ENCODE measurements at regions not wholly inside any gene's neighbourhood (a gene's known extent, or its start where the extent isn't known, plus 50 kb on each side); places are given as distances from the start of the nearest gene placed in this dataset.

DNA sequence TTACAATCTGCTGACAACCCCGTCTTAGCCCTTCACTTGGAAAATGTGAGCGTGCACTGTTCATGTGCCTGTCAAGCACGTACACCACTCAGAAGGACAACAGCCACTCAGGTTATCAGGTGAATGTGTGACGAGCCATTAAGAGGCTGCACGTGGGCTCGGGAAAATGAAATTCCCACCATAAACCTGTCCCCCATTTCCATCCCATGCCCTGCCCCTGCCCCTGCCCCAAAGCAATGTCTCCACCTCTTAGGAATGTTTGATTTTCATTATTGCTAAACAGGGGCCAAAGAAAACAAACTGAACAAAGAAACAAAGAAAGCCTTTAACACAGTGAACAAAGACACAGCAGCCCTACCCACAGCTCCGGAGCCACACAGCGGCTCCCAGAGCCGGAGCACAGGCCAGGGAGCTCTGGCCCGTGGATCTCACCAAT is 90.5 kb downstream of the TMEM18 start:
- no TSS peak for BruUV-seq (replicated peaks)
- intact Hi-C loops (cut with micrococcal nuclease): loop anchor here (5.0 kb wide), 1 partner anchor 41 kb away; no protein-coding TSS in a partner anchor
- no peak overlapping the region for H3K9ac ChIP-seq (ENCODE audit: low read length)
- POLR2A ChIA-PET (ENCODE audit: unreplicated experiment): no interaction called here
- ATAC-seq (peak; percentile 56), DNase-seq (no peak)
- TF ChIP-seq EZH2phosphoT487 (IDR thresholded peaks at IDR 0.05; ENCODE audit: borderline replicate concordance, low read length) (no peak), EZH2 (IDR thresholded peaks at IDR 0.05; ENCODE audit: low read length, unreplicated experiment) (no peak)
- TF ChIP-seq, protein P1, sequence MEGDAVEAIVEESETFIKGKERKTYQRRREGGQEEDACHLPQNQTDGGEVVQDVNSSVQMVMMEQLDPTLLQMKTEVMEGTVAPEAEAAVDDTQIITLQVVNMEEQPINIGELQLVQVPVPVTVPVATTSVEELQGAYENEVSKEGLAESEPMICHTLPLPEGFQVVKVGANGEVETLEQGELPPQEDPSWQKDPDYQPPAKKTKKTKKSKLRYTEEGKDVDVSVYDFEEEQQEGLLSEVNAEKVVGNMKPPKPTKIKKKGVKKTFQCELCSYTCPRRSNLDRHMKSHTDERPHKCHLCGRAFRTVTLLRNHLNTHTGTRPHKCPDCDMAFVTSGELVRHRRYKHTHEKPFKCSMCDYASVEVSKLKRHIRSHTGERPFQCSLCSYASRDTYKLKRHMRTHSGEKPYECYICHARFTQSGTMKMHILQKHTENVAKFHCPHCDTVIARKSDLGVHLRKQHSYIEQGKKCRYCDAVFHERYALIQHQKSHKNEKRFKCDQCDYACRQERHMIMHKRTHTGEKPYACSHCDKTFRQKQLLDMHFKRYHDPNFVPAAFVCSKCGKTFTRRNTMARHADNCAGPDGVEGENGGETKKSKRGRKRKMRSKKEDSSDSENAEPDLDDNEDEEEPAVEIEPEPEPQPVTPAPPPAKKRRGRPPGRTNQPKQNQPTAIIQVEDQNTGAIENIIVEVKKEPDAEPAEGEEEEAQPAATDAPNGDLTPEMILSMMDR (conservative IDR thresholded peaks at IDR 0.05; ENCODE audit: low read depth, low read length): no peak
- H3K27me3 ChIP-seq (ENCODE audit: low read length): no peaks in the 10 kb centered on the region
- no peaks in the 10 kb centered on the region for H3K9me2 ChIP-seq (replicated peaks; ENCODE audit: low read length)
- H3F3A ChIP-seq (ENCODE audit: low read length, unreplicated experiment): no peaks in the 10 kb centered on the region
- H3K4me2 ChIP-seq (ENCODE audit: low read length): no peak overlapping the region
- H3K4me1 ChIP-seq (ENCODE audit: insufficient read depth, low read length): peaks cover 5% of the 10 kb centered on the region; the same call in 1 of the 2 replicates
- no peak overlapping the region for H3K27ac ChIP-seq (ENCODE audit: low read length)
- H4K20me1 ChIP-seq (ENCODE audit: low read length): no peaks in the 10 kb centered on the region
- H2AFZ ChIP-seq (ENCODE audit: low read length): no peak overlapping the region; the same call in 1 of the 2 replicates
- no peaks in the 10 kb centered on the region for H3K79me2 ChIP-seq (ENCODE audit: low read length)
- CTCF ChIA-PET: no interaction called here
- H3K9me3 ChIP-seq (ENCODE audit: low read length): no peaks in the 10 kb centered on the region
- no peak overlapping the region for H3K4me3 ChIP-seq (ENCODE audit: low read length)
- H3K36me3 ChIP-seq (ENCODE audit: low read depth, low read length): no peaks in the 10 kb centered on the region

DNA sequence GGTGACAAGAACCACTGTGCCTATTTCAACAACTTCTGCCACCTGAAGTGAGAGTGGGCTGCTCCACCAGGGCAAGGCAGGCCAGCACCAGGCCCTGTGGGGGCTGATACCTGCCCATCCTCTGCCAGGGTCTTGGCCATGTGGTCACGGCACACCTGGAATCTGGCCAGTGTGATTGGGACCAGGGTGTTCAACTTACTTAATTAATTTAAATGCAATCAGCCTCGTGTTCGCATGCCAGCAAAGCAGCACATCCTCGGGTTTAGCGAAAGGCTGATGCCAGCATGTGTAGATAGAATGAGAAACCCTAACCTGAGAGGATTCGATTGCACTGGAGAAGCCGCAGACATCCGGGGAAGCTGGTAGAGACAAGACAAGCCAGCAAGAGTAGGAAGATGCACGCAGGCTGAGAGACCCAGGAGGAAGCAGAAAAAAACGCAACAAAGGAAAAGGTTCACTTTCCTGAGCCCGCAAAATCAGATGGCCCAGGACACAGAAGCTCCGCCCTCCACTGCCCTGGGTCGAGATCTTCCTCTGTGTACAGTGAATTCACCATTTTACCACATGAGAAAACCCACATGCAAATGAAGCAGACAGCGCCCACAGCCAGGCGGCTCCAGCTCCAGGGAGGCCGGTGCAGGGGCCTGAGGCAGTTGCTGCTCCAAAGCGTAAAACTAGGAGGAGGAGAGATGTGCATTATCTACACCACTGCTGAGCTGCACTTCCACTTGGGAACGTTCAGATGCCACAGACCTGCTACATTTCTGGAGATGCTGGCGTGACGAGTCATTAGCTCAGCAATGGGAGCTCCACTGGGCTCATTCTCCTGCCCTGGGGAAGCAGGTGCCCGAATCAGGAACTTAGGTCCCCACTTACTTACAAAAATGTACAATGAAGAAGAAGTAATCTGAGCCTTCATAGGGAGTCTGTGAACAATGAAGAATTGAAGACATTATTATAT is 92.1 kb downstream of the TMEM18 start:
- H3K4me3 ChIP-seq (ENCODE audit: low read length): no peak overlapping the region
- POLR2A ChIA-PET (ENCODE audit: unreplicated experiment): no interaction called here
- H3K9me2 ChIP-seq (replicated peaks; ENCODE audit: low read length): no peaks in the 10 kb centered on the region
- no TSS peak for BruUV-seq (replicated peaks)
- CTCF ChIA-PET: no interaction called here
- peak; percentile 11 for DNase-seq
- no peak overlapping the region for H3K4me2 ChIP-seq (ENCODE audit: low read length)
- no peaks in the 10 kb centered on the region for H4K20me1 ChIP-seq (ENCODE audit: low read length)
- H3K9me3 ChIP-seq (ENCODE audit: low read length): no peaks in the 10 kb centered on the region
- H2AFZ ChIP-seq (ENCODE audit: low read length): no peak overlapping the region
- H3K79me2 ChIP-seq (ENCODE audit: low read length): no peaks in the 10 kb centered on the region
- no peak overlapping the region for H3K9ac ChIP-seq (ENCODE audit: low read length)
- intact Hi-C loops (cut with micrococcal nuclease): loop anchor here (5.0 kb wide), 1 partner anchor 42 kb away; no protein-coding TSS in a partner anchor
- H3F3A ChIP-seq (ENCODE audit: low read length, unreplicated experiment): no peaks in the 10 kb centered on the region
- no peaks in the 10 kb centered on the region for H3K36me3 ChIP-seq (ENCODE audit: low read depth, low read length)
- TF ChIP-seq EZH2phosphoT487 (IDR thresholded peaks at IDR 0.05; ENCODE audit: borderline replicate concordance, low read length) (no peak), EZH2 (IDR thresholded peaks at IDR 0.05; ENCODE audit: low read length, unreplicated experiment) (no peak)
- TF ChIP-seq, protein P1 (conservative IDR thresholded peaks at IDR 0.05; ENCODE audit: low read depth, low read length): no peak
- H3K27ac ChIP-seq (ENCODE audit: low read length): no peak overlapping the region
- peaks cover 5% of the 10 kb centered on the region; the same call in 1 of the 2 replicates for H3K4me1 ChIP-seq (ENCODE audit: insufficient read depth, low read length)
- no peak; the same call in 1 of the 2 replicates for ATAC-seq
- H3K27me3 ChIP-seq (ENCODE audit: low read length): no peaks in the 10 kb centered on the region

DNA sequence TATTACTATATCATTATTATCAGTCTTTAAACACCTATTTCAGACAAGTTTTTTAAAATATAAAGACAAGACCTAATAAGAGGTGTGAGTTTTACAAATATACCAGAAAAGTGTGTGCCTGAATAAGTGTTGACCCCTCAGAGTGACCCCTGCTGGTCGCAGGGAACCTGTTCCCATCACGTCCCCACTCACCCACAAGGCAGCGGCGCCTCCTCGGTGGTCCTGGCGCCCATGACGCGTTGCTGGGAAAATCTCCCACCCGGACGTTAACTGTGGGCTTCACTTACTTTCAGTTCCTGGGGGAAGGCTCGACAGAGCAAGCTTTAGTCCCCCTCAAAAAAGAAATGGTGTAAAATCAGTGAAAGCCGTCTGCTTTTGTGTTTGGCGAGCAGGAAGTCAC is 93.5 kb downstream of the TMEM18 start:
- Histone ChIP-seq H3K9me3 (ENCODE audit: low read length) (no peaks in the 10 kb centered on the region), H3K4me1 (ENCODE audit: insufficient read depth, low read length) (peaks cover 13% of the 10 kb centered on the region), H3K9ac (ENCODE audit: low read length) (no peak overlapping the region), H3K36me3 (ENCODE audit: low read depth, low read length) (no peaks in the 10 kb centered on the region), H4K20me1 (ENCODE audit: low read length) (no peaks in the 10 kb centered on the region), H3K27ac (ENCODE audit: low read length) (no peak overlapping the region), H3K27me3 (ENCODE audit: low read length) (no peaks in the 10 kb centered on the region), H3K4me3 (ENCODE audit: low read length) (no peak overlapping the region), H3K79me2 (ENCODE audit: low read length) (no peaks in the 10 kb centered on the region), H2AFZ (ENCODE audit: low read length) (no peak overlapping the region), H3K4me2 (ENCODE audit: low read length) (no peak overlapping the region), H3F3A (ENCODE audit: low read length, unreplicated experiment) (no peaks in the 10 kb centered on the region), H3K9me2 (replicated peaks; ENCODE audit: low read length) (no peaks in the 10 kb centered on the region)
- DNase-seq (no peak), ATAC-seq (no peak)
- intact Hi-C loops (cut with micrococcal nuclease): no loop called here
- CTCF ChIA-PET: no interaction called here
- POLR2A ChIA-PET (ENCODE audit: unreplicated experiment): no interaction called here
- BruUV-seq (replicated peaks): no TSS peak
- TF ChIP-seq, protein P1 (conservative IDR thresholded peaks at IDR 0.05; ENCODE audit: low read depth, low read length): peak; percentile 42; the same call in 1 of the 2 replicates
- TF ChIP-seq EZH2phosphoT487 (IDR thresholded peaks at IDR 0.05; ENCODE audit: borderline replicate concordance, low read length) (no peak), EZH2 (IDR thresholded peaks at IDR 0.05; ENCODE audit: low read length, unreplicated experiment) (no peak)

Data from PC-3 (cell line).